ENCODE measurements at regions not wholly inside any gene's neighbourhood (a gene's known extent, or its start where the extent isn't known, plus 50 kb on each side); places are given as distances from the start of the nearest gene placed in this dataset.

DNA sequence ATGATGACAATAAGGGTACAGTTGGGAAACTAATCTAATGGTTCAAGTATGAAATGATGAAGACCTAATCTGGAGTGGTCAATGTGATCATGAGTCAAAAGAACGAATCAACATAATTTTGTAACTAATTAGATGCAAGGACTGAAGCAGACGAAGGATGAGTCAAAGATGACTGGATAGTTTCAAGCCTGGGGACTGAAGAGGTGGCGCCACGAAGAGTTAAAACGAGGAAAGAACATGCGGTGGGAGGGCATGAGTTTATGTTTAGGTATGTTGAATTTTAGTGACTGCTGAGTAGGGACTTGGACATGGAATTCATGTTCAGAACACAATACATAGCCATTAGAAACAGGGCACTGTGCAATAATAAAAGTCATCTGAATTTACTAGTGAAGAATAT lies 221.5 kb upstream of the FAM241A start:
- TF ChIP-seq, protein P1, sequence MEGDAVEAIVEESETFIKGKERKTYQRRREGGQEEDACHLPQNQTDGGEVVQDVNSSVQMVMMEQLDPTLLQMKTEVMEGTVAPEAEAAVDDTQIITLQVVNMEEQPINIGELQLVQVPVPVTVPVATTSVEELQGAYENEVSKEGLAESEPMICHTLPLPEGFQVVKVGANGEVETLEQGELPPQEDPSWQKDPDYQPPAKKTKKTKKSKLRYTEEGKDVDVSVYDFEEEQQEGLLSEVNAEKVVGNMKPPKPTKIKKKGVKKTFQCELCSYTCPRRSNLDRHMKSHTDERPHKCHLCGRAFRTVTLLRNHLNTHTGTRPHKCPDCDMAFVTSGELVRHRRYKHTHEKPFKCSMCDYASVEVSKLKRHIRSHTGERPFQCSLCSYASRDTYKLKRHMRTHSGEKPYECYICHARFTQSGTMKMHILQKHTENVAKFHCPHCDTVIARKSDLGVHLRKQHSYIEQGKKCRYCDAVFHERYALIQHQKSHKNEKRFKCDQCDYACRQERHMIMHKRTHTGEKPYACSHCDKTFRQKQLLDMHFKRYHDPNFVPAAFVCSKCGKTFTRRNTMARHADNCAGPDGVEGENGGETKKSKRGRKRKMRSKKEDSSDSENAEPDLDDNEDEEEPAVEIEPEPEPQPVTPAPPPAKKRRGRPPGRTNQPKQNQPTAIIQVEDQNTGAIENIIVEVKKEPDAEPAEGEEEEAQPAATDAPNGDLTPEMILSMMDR (IDR thresholded peaks at IDR 0.05): no peak
- TF ChIP-seq POLR2A (IDR thresholded peaks at IDR 0.05): no peak
